ENCODE measurements at regions not wholly inside any gene's neighbourhood (a gene's known extent, or its start where the extent isn't known, plus 50 kb on each side); places are given as distances from the start of the nearest gene placed in this dataset.

DNA sequence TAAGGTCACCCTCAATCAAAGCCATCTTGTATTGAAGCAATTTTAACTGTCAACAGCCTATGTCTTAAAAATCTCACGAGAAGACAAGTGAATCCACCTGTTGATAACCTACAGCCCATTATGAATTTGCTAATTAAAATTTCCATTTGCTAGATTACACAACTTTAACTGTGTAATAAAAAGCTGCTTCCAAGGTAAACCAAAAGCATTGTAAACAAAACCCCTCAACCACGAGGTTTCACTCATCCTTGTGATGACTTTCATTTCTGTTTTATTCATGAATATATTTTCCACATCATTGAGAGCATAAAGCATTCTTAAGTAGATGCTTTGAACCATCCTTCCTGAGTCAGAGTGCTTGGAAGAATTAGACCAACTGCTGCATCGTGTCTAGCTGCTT is 217.5 kb upstream of the GYPA start:
- BruUV-seq (replicated peaks), result no TSS peak
- ATAC-seq (no peak), FAIRE-seq (no peak), DNase-seq (ENCODE audit: extremely low read depth in 1 of 4, low spot score in 3 of 4) (no peak)
- H2AFZ ChIP-seq (ENCODE audit: low read depth, low read length), result no peak overlapping the region
- no peaks in the 10 kb centered on the region; a peak in 1 of 5 replicates for H3K4me1 ChIP-seq (replicated peaks in 1 of 2; ENCODE audit: control insufficient read depth in 2 of 2, insufficient read depth in 2 of 2, low read length in 2 of 2)
- no peaks in the 10 kb centered on the region for H3K9me1 ChIP-seq (ENCODE audit: control insufficient read depth, insufficient read depth, low read length)
- POLR2A ChIA-PET, result no interaction called here
- H3K9ac ChIP-seq (ENCODE audit: insufficient read depth in 1 of 2, low read depth in 2 of 2, low read length in 2 of 2), result no peak overlapping the region
- intact Hi-C loops (cut with micrococcal nuclease) (loop anchor here (10.0 kb wide), 1 partner anchor 183 kb away; no protein-coding TSS in a partner anchor), in situ Hi-C loops (cut with MboI) (no loop called here)
- no peaks in the 10 kb centered on the region for H4K20me1 ChIP-seq (replicated peaks; ENCODE audit: control insufficient read depth, insufficient read depth, low read length)
- no peak overlapping the region for H3K27ac ChIP-seq (ENCODE audit: extremely low read depth, low read depth, low read length)
- no peaks in the 10 kb centered on the region for H3K27me3 ChIP-seq (ENCODE audit: control insufficient read depth in 2 of 2, insufficient read depth in 2 of 2, low read length in 2 of 2)
- H3K79me2 ChIP-seq (ENCODE audit: control insufficient read depth, insufficient read depth, low read length), result no peaks in the 10 kb centered on the region
- no peak overlapping the region for H3K4me2 ChIP-seq (ENCODE audit: insufficient read depth, low read length)
- TF ChIP-seq YY1 (IDR thresholded peaks at IDR 0.05; ENCODE audit: borderline replicate concordance in 1 of 3, control insufficient read depth in 1 of 3, extremely low read depth in 1 of 3, insufficient read depth in 3 of 3, insufficient read length in 1 of 3, insufficient replicate concordance in 2 of 3, low read depth in 1 of 3, low read length in 2 of 3) (no peak), TFAM (CRISPR knock-in tag; conservative IDR thresholded peaks at IDR 0.05) (no peak), MAZ (CRISPR knock-in tag; conservative IDR thresholded peaks at IDR 0.05 in 1 of 2, IDR thresholded peaks at IDR 0.05 in 1 of 2) (no peak), MEF2A (IDR thresholded peaks at IDR 0.05; ENCODE audit: control insufficient read depth, low read depth, low read length) (no peak), MBD2 (IDR thresholded peaks at IDR 0.05; ENCODE audit: borderline replicate concordance, low read depth) (no peak), U2AF1 (optimal IDR thresholded peaks at IDR 0.05; ENCODE audit: low read depth, low read length) (no peak), ZNF165 (CRISPR knock-in tag; IDR thresholded peaks at IDR 0.05; ENCODE audit: borderline replicate concordance) (no peak), FOXM1 (IDR thresholded peaks at IDR 0.05; ENCODE audit: low read depth) (no peak), FOXM1 (CRISPR knock-in tag; IDR thresholded peaks at IDR 0.05; ENCODE audit: low read depth) (no peak)
- TF ChIP-seq, protein P1, sequence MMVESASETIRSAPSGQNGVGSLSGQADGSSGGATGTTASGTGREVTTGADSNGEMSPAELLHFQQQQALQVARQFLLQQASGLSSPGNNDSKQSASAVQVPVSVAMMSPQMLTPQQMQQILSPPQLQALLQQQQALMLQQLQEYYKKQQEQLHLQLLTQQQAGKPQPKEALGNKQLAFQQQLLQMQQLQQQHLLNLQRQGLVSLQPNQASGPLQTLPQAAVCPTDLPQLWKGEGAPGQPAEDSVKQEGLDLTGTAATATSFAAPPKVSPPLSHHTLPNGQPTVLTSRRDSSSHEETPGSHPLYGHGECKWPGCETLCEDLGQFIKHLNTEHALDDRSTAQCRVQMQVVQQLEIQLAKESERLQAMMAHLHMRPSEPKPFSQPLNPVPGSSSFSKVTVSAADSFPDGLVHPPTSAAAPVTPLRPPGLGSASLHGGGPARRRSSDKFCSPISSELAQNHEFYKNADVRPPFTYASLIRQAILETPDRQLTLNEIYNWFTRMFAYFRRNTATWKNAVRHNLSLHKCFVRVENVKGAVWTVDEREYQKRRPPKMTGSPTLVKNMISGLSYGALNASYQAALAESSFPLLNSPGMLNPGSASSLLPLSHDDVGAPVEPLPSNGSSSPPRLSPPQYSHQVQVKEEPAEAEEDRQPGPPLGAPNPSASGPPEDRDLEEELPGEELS (CRISPR knock-in tag; IDR thresholded peaks at IDR 0.05; ENCODE audit: borderline replicate concordance), result no peak
- CTCF ChIA-PET (ENCODE audit: low intra/inter-chr PET ratio), result no interaction called here
- no peak overlapping the region for H3K4me3 ChIP-seq
- no peaks in the 10 kb centered on the region for H3K36me3 ChIP-seq (ENCODE audit: control insufficient read depth, insufficient read depth, low read length)
- WGBS (ENCODE audit: insufficient coverage, low coverage, missing lambda C conversion rate), result 2% methylated on average over 3 of the region's 3 CpGs
- H3K9me3 ChIP-seq (replicated peaks; ENCODE audit: control insufficient read depth, insufficient read depth, low read depth, low read length), result no peaks in the 10 kb centered on the region
